HepG2 (cell line): ENCODE measurements at regions not wholly inside any gene's neighbourhood (a gene's known extent, or its start where the extent isn't known, plus 50 kb on each side); places are given as distances from the start of the nearest gene placed in this dataset.

Experiments
- ATAC-seq: fragments of 200-7000 bp; cut with Tn5 transposase; 3 replicates; pipeline ENCODE4 v1.9.1; 2020; ENCODE audit warnings: mild to moderate bottlenecking, moderate library complexity
- BruUV-seq: library from RNA; stranded (reverse); fragments of 400-500 nt; replicated peaks from 2 replicates; lab custom pipeline; 2021; lab: Mats Ljungman, UMichigan
- CTCF ChIA-PET: fragments of 300-600 bp; formaldehyde crosslinking; extraction: SDS; loops from one replicate; lab custom pipeline; 2021; ENCODE audit warnings: low total read pairs, inconsistent platforms, low intra/inter-chr PET ratio; lab: Yijun Ruan, JAX
- POLR2A ChIA-PET: fragments of 350-600 bp; sonication (Branson Sonifier 250); formaldehyde crosslinking; loops from one replicate; lab custom pipeline; 2020; ENCODE audit warnings: antibody characterized with exemption, inconsistent platforms; lab: Yijun Ruan, JAX
- DNase-seq: peaks from one replicate; pipeline ENCODE4 v3.0.0-alpha.2; 2015; ENCODE audit warnings: low spot score
- FAIRE-seq: peaks from 3 replicates; lab custom pipeline; 2011; peaks lifted over from hg19 to GRCh38; lab: Jason Lieb, UNC
- H2AFZ ChIP-seq: one replicate; pipeline ENCODE4 v1.6.1; 2011; ENCODE audit warnings: low read length, inconsistent platforms
- H3K27ac ChIP-seq: fragments of 300-600 bp; 3 replicates; pipeline ENCODE4 v1.8.0; 2011; ENCODE audit warnings: mixed run types, mild to moderate bottlenecking, mixed read lengths, low read length, inconsistent platforms; ENCODE audit not compliant: insufficient read depth; ENCODE audit errors: extremely low read length
- H3K27me3 ChIP-seq, 2 experiments: fragments of 200-600 bp in 1 of 2; 2 replicates in 1 of 2; 3 replicates in 1 of 2; pipeline versions ENCODE4 v1.6.0 to v1.8.0; 2011; ENCODE audit warnings: low read length in 2 of 2, mild to moderate bottlenecking in 2 of 2, moderate library complexity in 2 of 2, inconsistent platforms in 1 of 2; ENCODE audit not compliant: insufficient read depth in 2 of 2, control insufficient read depth in 1 of 2
- H3K36me3 ChIP-seq, 2 experiments: fragments of 200-600 bp in 1 of 2; replicated peaks in 1 of 2; 2 replicates in 1 of 2; 3 replicates in 1 of 2; pipeline versions ENCODE4 v1.5.1 to v1.8.0; 2011; ENCODE audit warnings: low read length in 2 of 2, inconsistent platforms in 1 of 2; ENCODE audit not compliant: insufficient read depth in 2 of 2, control insufficient read depth in 1 of 2
- H3K4me1 ChIP-seq: 2 replicates; pipeline ENCODE4 v1.5.1; 2012; ENCODE audit warnings: low read length, inconsistent platforms; ENCODE audit not compliant: insufficient read depth
- H3K4me2 ChIP-seq: 2 replicates; pipeline ENCODE4 v1.6.0; 2011; ENCODE audit warnings: low read depth, low read length, inconsistent platforms
- H3K4me3 ChIP-seq, 3 experiments: fragments of 200-600 bp in 1 of 3; sonication (generic), shearing (Covaris generic) in 1 of 3; replicated peaks in 1 of 3; 2 replicates each; pipeline ENCODE4 v1.5.1; 2011 to 2016; ENCODE audit warnings: low read length in 3 of 3, inconsistent platforms in 2 of 3, low read depth in 2 of 3, mild to moderate bottlenecking in 2 of 3, control low read depth in 1 of 3, mixed read lengths in 1 of 3; ENCODE audit not compliant: insufficient read depth in 1 of 3
- H3K79me2 ChIP-seq: one replicate; pipeline ENCODE4 v1.6.1; 2011; ENCODE audit warnings: low read length, inconsistent platforms; ENCODE audit not compliant: insufficient read depth
- H3K9ac ChIP-seq: 2 replicates; pipeline ENCODE4 v1.6.0; 2011; ENCODE audit warnings: mild to moderate bottlenecking, low read depth, low read length, inconsistent platforms; ENCODE audit not compliant: insufficient read depth
- H3K9me3 ChIP-seq: 2 replicates; pipeline ENCODE4 v1.5.1; 2012; ENCODE audit warnings: mild to moderate bottlenecking, low read length
- H4K20me1 ChIP-seq: 2 replicates; pipeline ENCODE4 v1.6.0; 2011; ENCODE audit warnings: inconsistent platforms, mild to moderate bottlenecking, low read length, moderate library complexity; ENCODE audit not compliant: insufficient read depth
- HNRNPL ChIP-seq: fragments of 200-400 bp; formaldehyde crosslinking; IDR thresholded peaks from 2 replicates; pipeline ENCODE4 v1.6.1; 2017; ENCODE audit warnings: mild to moderate bottlenecking, low read depth, low read length
- HOXA5 ChIP-seq: sonication (generic); formaldehyde crosslinking; IDR thresholded peaks from 2 replicates; pipeline ENCODE4 v1.4.0; 2020; ENCODE audit warnings: missing genetic modification reagents
- KDM4B ChIP-seq: sonication (generic); formaldehyde crosslinking; IDR thresholded peaks from 2 replicates; pipeline ENCODE4 v1.4.0; 2020; ENCODE audit warnings: missing genetic modification reagents
- KLF11 ChIP-seq: IDR thresholded peaks from 2 replicates; pipeline ENCODE4 v1.6.1; 2016; ENCODE audit warnings: missing compliant biosample characterization
- MAFG ChIP-seq: sonication (generic); formaldehyde crosslinking; IDR thresholded peaks from 2 replicates; pipeline ENCODE4 v1.5.1; 2020; ENCODE audit warnings: mild to moderate bottlenecking, missing genetic modification reagents
- NFIB ChIP-seq: sonication (generic); formaldehyde crosslinking; IDR thresholded peaks from 2 replicates; pipeline ENCODE4 v1.9.0; 2021; ENCODE audit warnings: missing genetic modification reagents, mild to moderate bottlenecking, borderline replicate concordance
- NPAS2 ChIP-seq: sonication (generic); formaldehyde crosslinking; IDR thresholded peaks from 2 replicates; pipeline ENCODE4 v1.8.0; 2022; ENCODE audit warnings: mild to moderate bottlenecking, missing genetic modification reagents, borderline replicate concordance
- RFX1 ChIP-seq: fragments of 450-650 bp; IDR thresholded peaks from 2 replicates; pipeline ENCODE4 v1.6.1; 2017
- SOX6 ChIP-seq, 2 experiments: fragments of 450-650 bp in 1 of 2; sonication (generic) in 1 of 2; formaldehyde crosslinking in 1 of 2; IDR thresholded peaks; 2 replicates each; pipeline versions ENCODE4 v1.4.0 to v1.6.1; 2017 to 2020; ENCODE audit warnings: antibody characterized with exemption in 1 of 2, mild to moderate bottlenecking in 1 of 2, missing genetic modification reagents in 1 of 2
- SP1 ChIP-seq, 2 experiments: fragments of 450-650 bp in 1 of 2; sonication (generic) in 1 of 2; formaldehyde crosslinking in 1 of 2; IDR thresholded peaks; 2 replicates each; pipeline versions ENCODE4 v1.4.0 to v1.6.1; 2016 to 2020; ENCODE audit warnings: missing genetic modification reagents in 1 of 2
- TEAD3 ChIP-seq: optimal IDR thresholded peaks from 2 replicates; pipeline ENCODE3; 2016; ENCODE audit warnings: borderline replicate concordance
- ZNF24 ChIP-seq: fragments of 450-650 bp; IDR thresholded peaks from 2 replicates; pipeline ENCODE4 v1.6.1; 2017; ENCODE audit warnings: antibody characterized with exemption, mild to moderate bottlenecking
- ZNF883 ChIP-seq: sonication (generic); formaldehyde crosslinking; IDR thresholded peaks from 2 replicates; pipeline ENCODE4 v1.5.1; 2020; ENCODE audit warnings: mild to moderate bottlenecking, missing genetic modification reagents; ENCODE audit errors: not compliant biosample characterization
- WGBS: methylation state at CpG from one replicate; pipeline ENCODE4 v1.1.6; 2017; ENCODE audit warnings: low lambda C conversion rate; 5-methylcytosine and 5-hydroxymethylcytosine counted together
- in situ Hi-C: cut with HindIII; loops from 2 replicates; pipeline ENCODE4 v1.10.0; 2017; ENCODE audit warnings: low pct_unique_long_range_greater_than_20kb; ENCODE audit not compliant: extremely low pct_ligation_motif_present
- intact Hi-C: fragments of 100-400 bp; cut with micrococcal nuclease; formaldehyde crosslinking; loops from one replicate; pipeline ENCODE4 v1.10.0; 2022; ENCODE audit not compliant: unreplicated experiment
- TF ChIP-seq, protein P1 (sequence below): sonication (generic); formaldehyde crosslinking; IDR thresholded peaks from 2 replicates; pipeline ENCODE4 v1.4.0; 2020; ENCODE audit warnings: mild to moderate bottlenecking, missing genetic modification reagents
- TF ChIP-seq, protein P2 (sequence below): IDR thresholded peaks from 2 replicates; pipeline ENCODE4 v1.6.1; 2016; ENCODE audit warnings: low read depth, borderline replicate concordance
- TF ChIP-seq, protein P3 (sequence below): sonication (generic); formaldehyde crosslinking; IDR thresholded peaks from 2 replicates; pipeline ENCODE4 v1.4.0; 2020; ENCODE audit warnings: low read depth, mild to moderate bottlenecking, missing genetic modification reagents
- TF ChIP-seq, protein P4 (sequence below): sonication (generic); formaldehyde crosslinking; IDR thresholded peaks from 2 replicates; pipeline ENCODE4 v1.5.0; 2020; ENCODE audit warnings: mild to moderate bottlenecking, missing genetic modification reagents, moderate library complexity
- TF ChIP-seq, protein P5 (sequence below): sonication (generic); formaldehyde crosslinking; IDR thresholded peaks from 2 replicates; pipeline ENCODE4 v1.4.0; 2020; ENCODE audit warnings: missing genetic modification reagents, mild to moderate bottlenecking, borderline replicate concordance

DNA sequence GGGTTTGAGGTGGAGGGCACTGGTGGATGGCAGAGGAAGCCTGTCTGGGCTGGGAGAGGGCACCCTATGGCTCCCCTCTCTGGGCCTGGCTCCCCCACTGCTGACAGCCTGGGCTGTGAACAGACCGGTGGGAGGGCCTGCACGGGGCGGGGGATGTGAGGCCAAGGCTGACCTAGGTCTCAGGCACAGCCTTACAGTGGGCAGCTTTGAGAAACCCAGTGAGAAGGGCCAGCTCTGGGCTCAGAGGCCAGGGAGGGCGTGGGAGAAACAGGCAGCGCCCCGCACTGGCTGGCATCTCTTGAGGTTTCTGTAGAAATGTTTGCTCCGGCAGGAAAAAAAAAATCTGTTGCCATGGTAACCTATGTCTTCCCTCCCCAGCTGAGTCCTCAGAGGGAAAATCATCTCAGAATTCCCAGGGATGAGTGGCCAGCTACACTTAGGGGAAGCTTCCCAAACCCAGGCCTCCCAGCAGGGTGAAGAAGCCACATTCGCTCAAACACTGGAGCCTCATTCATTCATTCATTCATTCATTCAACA is 71.7 kb upstream of the TAF1B start:
- Histone ChIP-seq H3K9ac (no peak overlapping the region), H3K27me3 (peaks cover 12 to 70% of the 10 kb centered on the region in 2 experiments), H3K9me3 (no peaks in the 10 kb centered on the region), H2AFZ (no peak overlapping the region), H3K4me1 (peaks cover 59% of the 10 kb centered on the region), H3K4me3 (no peak overlapping the region), H3K79me2 (no peaks in the 10 kb centered on the region), H3K27ac (no peak overlapping the region), H3K4me2 (no peak overlapping the region), H3K36me3 (no peaks in the 10 kb centered on the region), H4K20me1 (no peaks in the 10 kb centered on the region)
- DNase-seq (peak; percentile 44), FAIRE-seq (no peak), ATAC-seq (peak; percentile 2; the same call in 1 of the 3 replicates)
- intact Hi-C loops = loop anchor here (5.0 kb wide), 1 partner anchor 214 kb away; the partner anchor contains the start of gene ADAM17
- POLR2A ChIA-PET = no interaction called here
- BruUV-seq = no TSS peak
- CTCF ChIA-PET = no interaction called here
- 31% methylated on average over 5 of the region's 8 CpGs for WGBS
- in situ Hi-C loops = no loop called here
- TF ChIP-seq, protein P1, sequence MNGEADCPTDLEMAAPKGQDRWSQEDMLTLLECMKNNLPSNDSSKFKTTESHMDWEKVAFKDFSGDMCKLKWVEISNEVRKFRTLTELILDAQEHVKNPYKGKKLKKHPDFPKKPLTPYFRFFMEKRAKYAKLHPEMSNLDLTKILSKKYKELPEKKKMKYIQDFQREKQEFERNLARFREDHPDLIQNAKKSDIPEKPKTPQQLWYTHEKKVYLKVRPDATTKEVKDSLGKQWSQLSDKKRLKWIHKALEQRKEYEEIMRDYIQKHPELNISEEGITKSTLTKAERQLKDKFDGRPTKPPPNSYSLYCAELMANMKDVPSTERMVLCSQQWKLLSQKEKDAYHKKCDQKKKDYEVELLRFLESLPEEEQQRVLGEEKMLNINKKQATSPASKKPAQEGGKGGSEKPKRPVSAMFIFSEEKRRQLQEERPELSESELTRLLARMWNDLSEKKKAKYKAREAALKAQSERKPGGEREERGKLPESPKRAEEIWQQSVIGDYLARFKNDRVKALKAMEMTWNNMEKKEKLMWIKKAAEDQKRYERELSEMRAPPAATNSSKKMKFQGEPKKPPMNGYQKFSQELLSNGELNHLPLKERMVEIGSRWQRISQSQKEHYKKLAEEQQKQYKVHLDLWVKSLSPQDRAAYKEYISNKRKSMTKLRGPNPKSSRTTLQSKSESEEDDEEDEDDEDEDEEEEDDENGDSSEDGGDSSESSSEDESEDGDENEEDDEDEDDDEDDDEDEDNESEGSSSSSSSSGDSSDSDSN = 0 out of 2 replicates have a peak, but pooled peaks have one; percentile 12
- TF ChIP-seq KDM4B (CRISPR knock-in tag) (no peak), SP1 (IDR thresholded peaks at IDR 0.05) (no peak), SP1 (CRISPR knock-in tag; IDR thresholded peaks at IDR 0.05) (no peak), KLF11 (CRISPR knock-in tag) (no peak), ZNF883 (CRISPR knock-in tag) (no peak), NPAS2 (CRISPR knock-in tag) (no peak), HNRNPL (no peak), TEAD3 (CRISPR knock-in tag) (peak; percentile 73), NFIB (no peak), SOX6 (IDR thresholded peaks at IDR 0.05) (no peak), SOX6 (CRISPR knock-in tag; IDR thresholded peaks at IDR 0.05) (no peak), HOXA5 (CRISPR knock-in tag) (no peak), ZNF24 (peak; percentile 89), MAFG (CRISPR knock-in tag) (no peak), RFX1 (peak; percentile 69)
- TF ChIP-seq, protein P2, sequence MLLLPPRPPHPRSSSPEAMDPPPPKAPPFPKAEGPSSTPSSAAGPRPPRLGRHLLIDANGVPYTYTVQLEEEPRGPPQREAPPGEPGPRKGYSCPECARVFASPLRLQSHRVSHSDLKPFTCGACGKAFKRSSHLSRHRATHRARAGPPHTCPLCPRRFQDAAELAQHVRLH (CRISPR knock-in tag) = no peak
- TF ChIP-seq, protein P3, sequence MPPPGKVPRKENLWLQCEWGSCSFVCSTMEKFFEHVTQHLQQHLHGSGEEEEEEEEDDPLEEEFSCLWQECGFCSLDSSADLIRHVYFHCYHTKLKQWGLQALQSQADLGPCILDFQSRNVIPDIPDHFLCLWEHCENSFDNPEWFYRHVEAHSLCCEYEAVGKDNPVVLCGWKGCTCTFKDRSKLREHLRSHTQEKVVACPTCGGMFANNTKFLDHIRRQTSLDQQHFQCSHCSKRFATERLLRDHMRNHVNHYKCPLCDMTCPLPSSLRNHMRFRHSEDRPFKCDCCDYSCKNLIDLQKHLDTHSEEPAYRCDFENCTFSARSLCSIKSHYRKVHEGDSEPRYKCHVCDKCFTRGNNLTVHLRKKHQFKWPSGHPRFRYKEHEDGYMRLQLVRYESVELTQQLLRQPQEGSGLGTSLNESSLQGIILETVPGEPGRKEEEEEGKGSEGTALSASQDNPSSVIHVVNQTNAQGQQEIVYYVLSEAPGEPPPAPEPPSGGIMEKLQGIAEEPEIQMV (CRISPR knock-in tag) = no peak
- TF ChIP-seq, protein P4, sequence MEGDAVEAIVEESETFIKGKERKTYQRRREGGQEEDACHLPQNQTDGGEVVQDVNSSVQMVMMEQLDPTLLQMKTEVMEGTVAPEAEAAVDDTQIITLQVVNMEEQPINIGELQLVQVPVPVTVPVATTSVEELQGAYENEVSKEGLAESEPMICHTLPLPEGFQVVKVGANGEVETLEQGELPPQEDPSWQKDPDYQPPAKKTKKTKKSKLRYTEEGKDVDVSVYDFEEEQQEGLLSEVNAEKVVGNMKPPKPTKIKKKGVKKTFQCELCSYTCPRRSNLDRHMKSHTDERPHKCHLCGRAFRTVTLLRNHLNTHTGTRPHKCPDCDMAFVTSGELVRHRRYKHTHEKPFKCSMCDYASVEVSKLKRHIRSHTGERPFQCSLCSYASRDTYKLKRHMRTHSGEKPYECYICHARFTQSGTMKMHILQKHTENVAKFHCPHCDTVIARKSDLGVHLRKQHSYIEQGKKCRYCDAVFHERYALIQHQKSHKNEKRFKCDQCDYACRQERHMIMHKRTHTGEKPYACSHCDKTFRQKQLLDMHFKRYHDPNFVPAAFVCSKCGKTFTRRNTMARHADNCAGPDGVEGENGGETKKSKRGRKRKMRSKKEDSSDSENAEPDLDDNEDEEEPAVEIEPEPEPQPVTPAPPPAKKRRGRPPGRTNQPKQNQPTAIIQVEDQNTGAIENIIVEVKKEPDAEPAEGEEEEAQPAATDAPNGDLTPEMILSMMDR (CRISPR knock-in tag) = peak; percentile 25; the same call in 1 of the 2 replicates
- TF ChIP-seq, protein P5, sequence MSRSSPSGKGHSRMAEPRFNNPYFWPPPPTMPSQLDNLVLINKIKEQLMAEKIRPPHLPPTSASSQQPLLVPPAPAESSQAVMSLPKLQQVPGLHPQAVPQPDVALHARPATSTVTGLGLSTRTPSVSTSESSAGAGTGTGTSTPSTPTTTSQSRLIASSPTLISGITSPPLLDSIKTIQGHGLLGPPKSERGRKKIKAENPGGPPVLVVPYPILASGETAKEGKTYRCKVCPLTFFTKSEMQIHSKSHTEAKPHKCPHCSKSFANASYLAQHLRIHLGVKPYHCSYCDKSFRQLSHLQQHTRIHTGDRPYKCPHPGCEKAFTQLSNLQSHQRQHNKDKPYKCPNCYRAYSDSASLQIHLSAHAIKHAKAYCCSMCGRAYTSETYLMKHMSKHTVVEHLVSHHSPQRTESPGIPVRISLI (CRISPR knock-in tag) = peak; percentile 82; the same call in 1 of the 2 replicates
